GM20000 (cell line): ENCODE measurements at regions not wholly inside any gene's neighbourhood (a gene's known extent, or its start where the extent isn't known, plus 50 kb on each side); places are given as distances from the start of the nearest gene placed in this dataset.

Experiments
- DNase-seq: peaks from one replicate; pipeline ENCODE4 v3.0.0; 2012; ENCODE audit warnings: low spot score
- CTCF ChIP-seq: IDR thresholded peaks from 2 replicates; pipeline ENCODE4 v1.5.1; 2012; ENCODE audit warnings: mild to moderate bottlenecking, control low read depth; ENCODE audit errors: extremely low read depth, missing control alignments

DNA sequence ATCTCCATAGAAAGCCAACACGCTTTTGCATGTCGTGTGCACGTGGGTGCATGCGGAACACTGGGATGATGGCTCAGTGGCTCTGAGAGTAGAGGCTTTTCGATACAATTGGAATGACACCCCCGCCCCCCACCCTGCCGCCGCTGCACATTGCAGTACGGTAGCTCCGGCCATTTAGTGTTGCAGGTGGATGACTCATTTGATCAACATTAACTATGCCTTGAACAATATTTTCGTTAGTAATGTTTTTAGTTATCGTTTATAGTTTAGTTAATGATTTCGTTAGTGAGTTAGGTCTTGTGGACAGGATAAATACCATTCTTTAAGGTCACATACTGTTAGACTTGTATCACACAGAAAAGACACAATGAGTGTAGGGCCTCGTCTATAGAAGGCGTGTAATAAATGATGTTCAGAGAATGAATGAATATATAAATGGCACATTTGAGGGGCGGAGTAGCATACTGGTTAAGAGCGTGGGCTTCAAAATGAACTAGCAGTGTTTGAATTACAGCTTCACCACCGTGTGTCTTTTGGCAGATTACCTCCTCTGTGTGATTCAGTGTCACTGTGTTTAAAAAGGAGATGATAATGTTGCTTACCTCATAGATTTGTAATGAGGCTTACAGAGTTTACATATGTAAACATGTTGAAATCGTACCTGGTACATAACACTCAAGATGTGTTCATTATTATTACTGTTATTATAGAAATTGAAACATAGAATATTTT is 67.2 kb upstream of the TENM3 start:
- no peak for DNase-seq
- TF ChIP-seq CTCF, result no peak

- no peak for DNase-seq
- TF ChIP-seq CTCF, result no peak
These were observed 66.0 kb upstream of the TENM3 start for GRCh38 chr4:182177166-182177565.

DNA sequence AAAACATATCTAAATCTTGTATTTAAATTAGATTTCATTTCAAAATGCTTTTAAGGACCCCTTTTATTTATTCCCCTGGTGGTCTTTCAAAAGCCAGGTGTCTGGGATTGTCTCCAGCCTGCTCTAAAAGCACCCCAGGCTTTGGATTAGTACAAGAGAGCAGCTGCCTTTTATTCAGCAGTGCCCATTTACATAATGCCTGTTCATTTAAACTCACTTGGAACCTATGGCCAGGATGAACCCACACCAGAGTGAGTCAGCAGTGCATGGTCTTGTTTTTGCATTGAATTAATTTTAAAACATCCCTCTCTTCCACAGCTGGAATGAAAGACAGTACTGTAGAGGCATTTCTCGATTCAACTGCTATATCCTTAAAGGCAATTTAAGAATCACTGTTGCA is 64.1 kb upstream of the TENM3 start:
- DNase-seq, result no peak
- no peak for TF ChIP-seq CTCF

- DNase-seq, result no peak
- TF ChIP-seq CTCF, result no peak
These were observed 63.5 kb upstream of the TENM3 start for GRCh38 chr4:182179751-182180150.

GRCh38 chr4:182185491-182185890 is 57.7 kb upstream of the TENM3 start:
- TF ChIP-seq CTCF, result no peak
- DNase-seq, result no peak

DNA sequence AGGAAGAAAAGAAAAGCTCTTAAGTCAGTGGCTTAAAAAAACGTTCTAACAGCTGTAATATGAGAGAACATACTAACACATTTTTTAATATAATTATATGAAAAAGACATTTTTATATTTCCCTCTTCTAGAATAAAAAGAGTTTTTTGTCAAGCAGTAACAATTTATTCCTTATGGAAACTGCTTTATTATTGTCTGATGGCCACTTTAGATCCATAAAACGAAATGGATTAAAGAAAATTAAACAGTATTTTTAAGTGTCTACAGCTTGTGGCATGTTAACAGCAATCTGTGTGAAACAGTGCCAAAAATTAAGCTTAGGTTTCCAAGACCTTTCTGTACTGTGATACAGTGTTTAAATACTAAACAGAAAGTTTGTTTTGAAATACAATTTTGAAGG is 55.5 kb upstream of the TENM3 start:
- no peak for DNase-seq
- TF ChIP-seq CTCF, result no peak

- no peak for TF ChIP-seq CTCF
- no peak for DNase-seq
These were observed 54.6 kb upstream of the TENM3 start for GRCh38 chr4:182188622-182189021.
